GM19463 (cell line): ENCODE measurements at regions not wholly inside any gene's neighbourhood (a gene's known extent, or its start where the extent isn't known, plus 50 kb on each side); places are given as distances from the start of the nearest gene placed in this dataset.
"Not testable (repeated sequence)": the region's sequence is repeated elsewhere in the genome, so short reads cannot be mapped to it uniquely, and the experiment has no call there.

Experiments
- ATAC-seq: cut with Tn5 transposase; IDR thresholded peaks from one replicate; pipeline ENCODE4 v1.9.1; 2021; ENCODE audit warnings: mild to moderate bottlenecking, moderate library complexity; ENCODE audit not compliant: unreplicated experiment

DNA sequence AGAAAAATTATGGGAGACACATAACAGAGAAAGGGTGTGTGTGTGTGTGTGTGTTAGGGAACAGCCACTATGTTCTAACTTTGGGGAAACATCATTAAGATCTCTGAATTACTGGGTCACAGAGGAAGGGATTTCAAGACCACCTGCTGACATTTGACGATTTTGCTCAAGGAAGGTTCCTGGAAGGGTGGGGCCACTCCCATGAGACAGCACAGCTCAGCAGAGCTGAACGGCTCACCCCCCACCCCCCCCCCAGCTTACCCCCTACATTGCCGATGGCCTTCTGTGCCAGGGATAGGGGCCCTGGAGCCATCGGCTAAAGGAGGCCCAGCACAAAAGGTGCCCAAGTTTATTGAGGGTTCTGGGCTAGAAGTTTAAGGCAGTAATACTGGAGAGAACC, 122.4 kb downstream of the NPIPB11 start:
- not testable (repeated sequence) for ATAC-seq

- ATAC-seq = not testable (repeated sequence)
Observed at GRCh38 chr16:29278097-29278871, 128.2 kb downstream of the NPIPB11 start.

DNA sequence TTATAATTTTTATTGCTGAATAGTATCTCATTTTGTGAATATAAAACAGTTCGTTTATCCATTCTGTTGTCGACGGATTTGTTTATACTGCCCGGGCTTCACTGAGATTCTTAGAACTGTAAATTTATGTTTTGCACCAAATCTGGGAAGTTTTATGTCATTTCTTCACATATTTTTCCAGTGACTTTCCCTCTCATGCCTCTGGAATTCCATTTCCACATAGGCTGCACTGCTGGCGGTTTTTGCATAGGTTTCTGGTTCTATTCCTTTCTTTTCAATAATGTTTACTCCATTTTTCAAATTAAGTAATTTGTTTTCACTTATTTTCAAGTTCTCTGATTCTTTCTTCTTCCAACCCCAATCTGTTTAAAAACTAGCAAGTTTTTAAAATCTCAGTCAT, 130.1 kb downstream of the NPIPB11 start:
- not testable (repeated sequence) for ATAC-seq

- ATAC-seq = not testable (repeated sequence)
Observed at GRCh38 chr16:29274055-29275035, 132.2 kb downstream of the NPIPB11 start.

- not testable (repeated sequence) for ATAC-seq
Observed at GRCh38 chr16:29273298-29274054, 133.0 kb downstream of the NPIPB11 start.

DNA sequence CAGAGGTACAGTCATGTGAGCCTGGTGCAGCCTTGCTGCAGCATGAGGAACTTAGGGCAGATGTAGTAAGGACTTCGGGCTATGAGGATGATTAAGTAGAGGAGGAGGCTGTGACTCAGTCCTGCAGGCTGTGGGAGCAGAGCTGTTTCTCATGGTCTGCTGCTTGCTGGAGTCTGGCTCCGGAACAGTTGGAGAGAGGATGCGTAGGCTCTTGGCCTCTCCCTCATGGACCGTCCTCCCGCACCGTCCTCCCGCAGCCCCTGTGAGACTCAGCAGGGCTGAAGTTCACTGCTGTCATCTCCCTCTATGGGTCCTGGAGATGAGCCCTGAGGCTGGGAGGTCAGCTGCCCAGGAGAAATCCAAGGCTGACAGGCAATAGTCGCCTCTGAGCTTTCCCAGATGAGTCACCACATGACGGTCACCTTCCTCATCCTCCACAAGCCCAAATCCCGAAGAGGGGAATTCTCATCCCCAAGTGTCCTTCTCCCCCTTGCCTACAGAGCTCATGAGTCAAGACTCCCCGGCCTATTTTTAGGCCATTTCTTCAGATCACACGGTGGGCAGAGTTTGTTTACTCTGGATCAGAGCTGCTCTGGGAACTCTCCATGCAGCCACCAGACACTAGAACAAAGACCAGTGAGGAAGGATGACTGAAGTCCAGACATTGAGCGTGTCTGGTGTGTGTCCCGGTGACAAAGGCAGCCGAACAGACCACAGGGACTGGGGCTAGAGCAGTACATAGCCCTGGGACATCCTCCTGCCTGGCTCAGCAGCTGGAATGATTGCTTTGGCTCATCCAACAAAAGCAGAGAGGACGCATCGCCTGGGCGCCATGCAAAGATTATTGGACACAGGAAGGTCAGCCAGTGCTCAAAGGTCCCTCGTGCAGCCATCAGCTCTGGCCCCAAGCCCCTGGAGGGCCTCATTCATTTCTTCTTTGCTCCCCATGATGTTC, 134.5 kb downstream of the NPIPB11 start:
- not testable (repeated sequence) for ATAC-seq

- not testable (repeated sequence) for ATAC-seq
Observed at GRCh38 chr16:29270923-29271322, 135.6 kb downstream of the NPIPB11 start.

DNA sequence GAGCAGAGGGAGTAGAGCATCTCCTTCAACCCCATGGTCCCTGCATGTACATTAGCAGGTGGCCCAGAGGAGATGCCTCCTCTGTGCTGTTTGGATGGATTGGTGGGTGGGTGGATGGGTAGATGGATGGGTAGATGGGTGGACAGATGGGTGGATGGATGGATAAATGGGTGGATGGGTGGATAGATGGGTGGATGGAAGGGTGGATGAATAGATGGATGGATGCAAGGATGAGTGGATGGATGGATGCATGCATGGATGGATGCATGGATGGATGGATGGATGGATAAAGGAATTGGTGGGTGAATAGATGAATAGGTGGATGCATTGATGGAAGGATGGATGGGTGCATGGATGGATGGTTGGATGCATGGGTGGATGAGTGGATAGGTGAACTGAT, 136.5 kb downstream of the NPIPB11 start:
- not testable (repeated sequence) for ATAC-seq

DNA sequence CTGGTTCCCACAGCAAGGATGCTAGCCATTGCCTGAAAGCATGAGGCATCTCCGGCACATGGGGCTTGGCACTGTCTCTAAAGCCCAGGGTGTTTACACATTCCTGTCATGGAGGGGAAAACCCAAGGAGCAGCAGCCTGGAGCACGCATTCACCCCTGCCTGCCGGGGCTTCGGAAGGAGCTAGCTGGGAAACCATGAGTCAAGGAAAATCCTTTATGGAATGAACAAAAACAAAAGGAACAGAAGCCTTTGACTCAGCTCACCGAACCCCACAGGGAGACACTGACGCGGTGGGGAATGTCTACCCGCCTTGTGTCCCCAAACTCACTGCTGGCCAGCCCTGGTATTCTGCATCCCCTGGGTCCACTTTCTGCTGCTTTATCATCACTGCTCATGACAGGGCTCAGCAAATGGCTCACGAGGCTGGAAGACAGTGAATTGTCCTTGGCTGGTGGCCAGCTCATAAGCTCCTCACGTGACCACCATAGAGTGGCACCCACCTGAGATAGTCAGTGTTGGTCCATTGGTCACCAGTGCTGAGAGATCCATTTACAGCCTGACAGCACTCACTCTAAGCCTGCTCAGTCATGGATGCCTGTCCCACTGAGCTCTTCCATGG, 137.2 kb downstream of the NPIPB11 start:
- not testable (repeated sequence) for ATAC-seq

GRCh38 chr16:29268785-29269191, 137.7 kb downstream of the NPIPB11 start:
- not testable (repeated sequence) for ATAC-seq

- ATAC-seq = not testable (repeated sequence)
Observed at GRCh38 chr16:29268348-29268747, 138.2 kb downstream of the NPIPB11 start.

DNA sequence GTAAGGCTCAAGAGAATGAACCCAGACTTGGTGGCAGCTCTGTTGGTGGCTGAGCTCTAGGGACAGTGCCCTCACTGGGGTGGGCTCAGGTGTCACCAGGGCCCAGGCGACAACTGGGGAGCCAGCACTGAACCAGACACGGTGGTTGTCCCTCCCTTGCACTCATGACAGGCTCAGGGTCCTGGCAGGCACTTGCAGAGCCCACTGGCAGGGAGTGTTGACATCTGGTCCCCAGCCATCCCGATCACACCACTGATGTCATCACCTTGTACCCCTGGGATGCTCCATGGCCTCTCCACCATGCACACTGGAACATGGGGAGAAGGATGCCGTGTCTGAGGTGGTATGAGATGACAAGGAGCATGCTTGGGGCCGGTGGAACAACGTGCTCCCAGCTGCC, 138.6 kb downstream of the NPIPB11 start:
- not testable (repeated sequence) for ATAC-seq

DNA sequence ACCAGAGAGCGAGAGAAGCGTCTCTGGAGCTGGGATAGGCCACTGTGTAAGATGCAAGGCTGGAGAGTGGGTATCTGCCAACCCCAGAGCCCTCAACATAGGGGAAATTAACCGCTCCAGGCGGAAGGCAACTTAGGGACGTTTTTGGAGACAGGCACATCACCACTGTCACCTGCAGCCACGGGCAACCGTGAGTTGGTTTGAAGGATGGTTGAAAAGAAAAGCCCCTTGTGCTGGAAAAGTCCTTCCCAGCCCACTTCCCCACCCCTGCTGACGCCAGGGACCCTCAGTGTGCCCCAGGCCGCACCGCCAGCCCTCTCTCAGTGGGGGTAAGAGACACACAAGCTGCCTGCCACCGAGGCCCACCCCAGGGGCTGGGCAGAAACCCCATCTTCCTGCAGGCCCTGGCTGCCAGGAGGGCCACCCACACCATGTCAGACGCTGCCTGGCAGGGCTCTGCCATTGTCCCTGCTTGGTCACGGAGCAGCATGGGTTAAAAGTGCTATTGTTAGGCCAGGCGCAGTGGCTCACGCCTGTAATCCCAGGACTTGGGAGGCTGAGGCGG, 139.4 kb downstream of the NPIPB11 start:
- not testable (repeated sequence) for ATAC-seq

DNA sequence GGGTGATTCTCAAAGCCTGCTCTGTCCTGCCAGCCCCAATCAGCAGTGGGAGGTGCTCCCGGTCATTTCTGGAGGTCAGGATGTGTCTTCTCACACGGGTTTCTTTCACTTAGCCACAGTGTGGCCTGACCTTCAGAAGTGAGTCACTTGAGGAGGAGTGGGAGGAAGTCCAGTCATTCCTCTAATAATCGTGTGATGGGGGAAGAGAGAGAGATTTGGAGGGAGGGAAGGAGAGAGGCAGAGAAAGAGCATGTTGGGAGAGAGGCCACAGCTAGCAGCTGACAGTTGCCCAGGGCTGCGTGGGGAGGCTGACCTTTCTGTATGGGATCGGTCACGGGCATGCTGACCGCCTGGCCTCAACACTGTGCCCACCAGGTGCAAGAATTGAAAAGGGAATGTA, 139.9 kb downstream of the NPIPB11 start:
- ATAC-seq = peak; percentile 66

- ATAC-seq = peak; percentile 57
Observed at GRCh38 chr16:29265255-29265853, 141.2 kb downstream of the NPIPB11 start.

DNA sequence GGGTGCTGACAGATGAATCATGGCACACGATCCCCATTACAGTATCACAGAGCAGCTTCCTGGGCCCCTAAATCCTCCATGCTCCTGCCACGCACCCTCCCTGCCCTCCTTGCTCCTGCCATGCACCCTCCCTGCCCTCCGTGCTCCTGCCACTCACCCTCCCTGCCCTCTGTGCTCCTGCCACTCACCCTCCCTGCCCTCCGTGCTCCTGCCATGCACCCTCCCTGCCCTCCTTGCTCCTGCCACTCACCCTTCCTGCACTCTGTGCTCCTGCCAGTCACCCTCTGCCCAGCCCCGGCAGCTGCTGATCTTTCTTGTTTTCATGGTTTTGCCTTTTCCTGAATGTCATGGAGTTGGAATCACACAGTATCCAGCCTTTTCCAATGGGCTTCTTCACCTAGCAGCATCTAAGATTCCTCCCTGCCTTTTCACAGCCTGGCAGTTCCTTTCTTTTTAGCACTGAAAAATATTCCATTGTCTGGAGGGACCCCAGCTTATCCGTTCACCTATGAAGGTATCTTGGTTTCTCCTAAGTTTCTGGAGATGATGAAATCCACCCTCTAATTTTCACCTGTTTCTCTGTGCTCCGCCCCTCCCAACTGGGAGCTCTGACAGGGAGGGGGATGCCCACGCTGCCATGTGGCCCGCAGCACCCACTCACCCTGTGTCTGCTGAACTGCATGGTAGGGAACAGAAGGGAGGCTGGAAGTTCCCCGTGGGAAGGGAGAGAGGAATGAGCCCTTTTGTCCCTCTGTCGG, 142.3 kb downstream of the NPIPB11 start:
- not testable (repeated sequence) for ATAC-seq

- not testable (repeated sequence) for ATAC-seq
Observed at GRCh38 chr16:29262725-29263124, 143.8 kb downstream of the NPIPB11 start.
